HEK293 (cell line): ENCODE measurements at regions not wholly inside any gene's neighbourhood (a gene's known extent, or its start where the extent isn't known, plus 50 kb on each side); places are given as distances from the start of the nearest gene placed in this dataset.

Experiments used
- MZF1 ChIP-seq: fragments of 450-650 bp; formaldehyde crosslinking; IDR thresholded peaks from 2 replicates; pipeline ENCODE4 v1.5.1; 2017; ENCODE audit warnings: missing biosample characterization, missing genetic modification characterization, borderline replicate concordance
- OSR2 ChIP-seq: fragments of 450-650 bp; formaldehyde crosslinking; IDR thresholded peaks from 2 replicates; pipeline ENCODE4 v1.5.1; 2016; ENCODE audit warnings: missing biosample characterization, missing genetic modification characterization
- SP7 ChIP-seq: fragments of 450-650 bp; formaldehyde crosslinking; IDR thresholded peaks from 2 replicates; pipeline ENCODE4 v1.5.1; 2016; ENCODE audit warnings: missing biosample characterization, missing genetic modification characterization
- ZBTB8A ChIP-seq: fragments of 450-650 bp; formaldehyde crosslinking; IDR thresholded peaks from 2 replicates; pipeline ENCODE4 v1.5.1; 2016; ENCODE audit warnings: missing biosample characterization, missing genetic modification characterization
- ZNF514 ChIP-seq: fragments of 450-650 bp; formaldehyde crosslinking; IDR thresholded peaks from 2 replicates; pipeline ENCODE4 v1.5.1; 2016; ENCODE audit warnings: missing biosample characterization, missing genetic modification characterization
- ZNF521 ChIP-seq: fragments of 450-650 bp; formaldehyde crosslinking; IDR thresholded peaks from 2 replicates; pipeline ENCODE4 v1.5.1; 2017; ENCODE audit warnings: missing biosample characterization, mild to moderate bottlenecking, missing genetic modification characterization
- ZNF549 ChIP-seq: fragments of 450-650 bp; IDR thresholded peaks from 2 replicates; pipeline ENCODE4 v1.5.1; 2018; ENCODE audit warnings: missing biosample characterization, missing genetic modification characterization, mild to moderate bottlenecking, inconsistent platforms, moderate library complexity
- ZNF629 ChIP-seq: fragments of 450-650 bp; formaldehyde crosslinking; IDR thresholded peaks from 2 replicates; pipeline ENCODE4 v1.5.1; 2017; ENCODE audit warnings: missing biosample characterization, missing genetic modification characterization
- ZNF658 ChIP-seq: fragments of 450-650 bp; formaldehyde crosslinking; IDR thresholded peaks from 2 replicates; pipeline ENCODE4; 2016; ENCODE audit warnings: missing biosample characterization, missing genetic modification characterization

DNA sequence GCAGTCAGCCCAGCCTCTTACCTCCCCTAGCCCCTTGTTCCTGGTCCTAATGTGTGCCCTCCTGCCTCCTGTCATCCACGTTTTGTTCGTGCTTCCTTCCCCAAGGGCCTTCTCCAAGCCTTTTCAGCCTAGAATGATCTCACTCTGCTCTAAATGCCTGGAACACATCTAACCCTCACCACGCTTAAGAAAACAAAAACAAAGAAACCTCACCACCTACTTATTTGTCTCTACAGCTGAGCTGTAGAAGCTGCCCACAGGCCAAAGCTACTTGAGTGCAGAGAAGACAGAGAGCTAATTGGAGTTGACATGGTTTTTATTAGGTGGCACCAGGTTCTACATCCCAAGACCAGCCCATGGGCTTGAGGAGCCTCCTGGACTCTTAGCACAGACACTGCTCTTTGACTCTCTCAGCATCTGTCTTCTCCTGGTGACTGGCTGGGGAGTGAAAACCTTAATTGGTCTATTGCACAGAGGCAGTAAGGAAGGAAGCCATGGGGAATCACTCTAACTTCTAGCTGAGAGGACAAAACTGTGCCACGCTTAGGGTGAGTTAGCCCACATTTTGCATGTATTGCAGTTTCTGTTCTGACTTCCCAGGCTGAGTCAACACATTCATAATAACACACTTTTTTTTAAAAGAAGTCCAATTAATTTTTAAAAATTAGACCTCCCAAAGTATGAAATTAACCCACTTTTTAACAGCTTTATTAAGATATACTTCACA is 52.3 kb upstream of the PDK3 start (continued):
- TF ChIP-seq ZNF629 (tag by site-specific recombination) (peak; percentile 58), OSR2 (tag by site-specific recombination) (peak; percentile 81), ZBTB8A (peak; percentile 67), ZNF549 (tag by site-specific recombination) (no peak), ZNF514 (tag by site-specific recombination) (no peak), ZNF521 (tag by site-specific recombination) (no peak), MZF1 (tag by site-specific recombination) (no peak), SP7 (tag by site-specific recombination) (peak; percentile 73; the same call in 1 of the 2 replicates), ZNF658 (tag by site-specific recombination) (no peak)
